ENCODE measurements at regions not wholly inside any gene's neighbourhood (a gene's known extent, or its start where the extent isn't known, plus 50 kb on each side); places are given as distances from the start of the nearest gene placed in this dataset.

DNA sequence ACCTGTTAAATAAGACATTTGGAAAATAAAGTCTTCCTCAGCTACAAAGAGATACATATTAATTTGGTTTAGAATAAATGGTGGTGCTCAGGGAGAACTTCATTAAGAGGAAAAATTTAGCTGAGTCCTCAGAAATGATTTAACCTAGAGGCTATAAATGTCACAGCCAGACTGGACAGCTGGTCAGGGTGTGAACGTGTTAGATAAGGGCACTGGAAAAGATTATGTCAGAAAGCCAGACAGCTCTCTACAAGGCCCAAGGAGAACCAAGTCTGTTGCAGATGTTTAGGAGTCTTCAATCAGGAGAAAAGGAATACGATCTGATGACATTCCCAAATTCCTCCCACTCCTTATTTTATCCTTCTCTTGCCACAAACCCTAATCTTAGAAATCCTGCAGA, 265.2 kb downstream of the MAT2B start:
- H3K9ac ChIP-seq (ENCODE audit: low read depth in 1 of 2, low read length in 2 of 2) = no peak overlapping the region
- peaks cover 0 to 5% (median 0%) of the 10 kb centered on the region in 4 donors for H3K27me3 ChIP-seq (ENCODE audit: control insufficient read depth in 4 of 4, insufficient read depth in 4 of 4, low read length in 3 of 4)
- H3K4me1 ChIP-seq (ENCODE audit: control insufficient read depth in 4 of 4, insufficient read depth in 4 of 4, low read length in 3 of 4) = no peaks in the 10 kb centered on the region
- no peak overlapping the region for H3K4me3 ChIP-seq (ENCODE audit: low read depth in 1 of 3, low read length in 3 of 3)
- no peak for DNase-seq (ENCODE audit: low spot score)
- TF ChIP-seq RXRA (IDR thresholded peaks at IDR 0.05) (no peak), FOXA2 (IDR thresholded peaks at IDR 0.05) (no peak), RAD21 (IDR thresholded peaks at IDR 0.05) (no peak), YY1 (IDR thresholded peaks at IDR 0.05) (no peak), HNF4G (IDR thresholded peaks at IDR 0.05) (no peak), SP1 (IDR thresholded peaks at IDR 0.05) (no peak)
- TF ChIP-seq, protein P1, sequence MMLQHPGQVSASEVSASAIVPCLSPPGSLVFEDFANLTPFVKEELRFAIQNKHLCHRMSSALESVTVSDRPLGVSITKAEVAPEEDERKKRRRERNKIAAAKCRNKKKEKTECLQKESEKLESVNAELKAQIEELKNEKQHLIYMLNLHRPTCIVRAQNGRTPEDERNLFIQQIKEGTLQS (IDR thresholded peaks at IDR 0.05) = no peak
- TF ChIP-seq, protein P2, sequence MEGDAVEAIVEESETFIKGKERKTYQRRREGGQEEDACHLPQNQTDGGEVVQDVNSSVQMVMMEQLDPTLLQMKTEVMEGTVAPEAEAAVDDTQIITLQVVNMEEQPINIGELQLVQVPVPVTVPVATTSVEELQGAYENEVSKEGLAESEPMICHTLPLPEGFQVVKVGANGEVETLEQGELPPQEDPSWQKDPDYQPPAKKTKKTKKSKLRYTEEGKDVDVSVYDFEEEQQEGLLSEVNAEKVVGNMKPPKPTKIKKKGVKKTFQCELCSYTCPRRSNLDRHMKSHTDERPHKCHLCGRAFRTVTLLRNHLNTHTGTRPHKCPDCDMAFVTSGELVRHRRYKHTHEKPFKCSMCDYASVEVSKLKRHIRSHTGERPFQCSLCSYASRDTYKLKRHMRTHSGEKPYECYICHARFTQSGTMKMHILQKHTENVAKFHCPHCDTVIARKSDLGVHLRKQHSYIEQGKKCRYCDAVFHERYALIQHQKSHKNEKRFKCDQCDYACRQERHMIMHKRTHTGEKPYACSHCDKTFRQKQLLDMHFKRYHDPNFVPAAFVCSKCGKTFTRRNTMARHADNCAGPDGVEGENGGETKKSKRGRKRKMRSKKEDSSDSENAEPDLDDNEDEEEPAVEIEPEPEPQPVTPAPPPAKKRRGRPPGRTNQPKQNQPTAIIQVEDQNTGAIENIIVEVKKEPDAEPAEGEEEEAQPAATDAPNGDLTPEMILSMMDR (IDR thresholded peaks at IDR 0.05; ENCODE audit: low read depth, low read length, missing input control) = no peak
- TF ChIP-seq, protein P3, sequence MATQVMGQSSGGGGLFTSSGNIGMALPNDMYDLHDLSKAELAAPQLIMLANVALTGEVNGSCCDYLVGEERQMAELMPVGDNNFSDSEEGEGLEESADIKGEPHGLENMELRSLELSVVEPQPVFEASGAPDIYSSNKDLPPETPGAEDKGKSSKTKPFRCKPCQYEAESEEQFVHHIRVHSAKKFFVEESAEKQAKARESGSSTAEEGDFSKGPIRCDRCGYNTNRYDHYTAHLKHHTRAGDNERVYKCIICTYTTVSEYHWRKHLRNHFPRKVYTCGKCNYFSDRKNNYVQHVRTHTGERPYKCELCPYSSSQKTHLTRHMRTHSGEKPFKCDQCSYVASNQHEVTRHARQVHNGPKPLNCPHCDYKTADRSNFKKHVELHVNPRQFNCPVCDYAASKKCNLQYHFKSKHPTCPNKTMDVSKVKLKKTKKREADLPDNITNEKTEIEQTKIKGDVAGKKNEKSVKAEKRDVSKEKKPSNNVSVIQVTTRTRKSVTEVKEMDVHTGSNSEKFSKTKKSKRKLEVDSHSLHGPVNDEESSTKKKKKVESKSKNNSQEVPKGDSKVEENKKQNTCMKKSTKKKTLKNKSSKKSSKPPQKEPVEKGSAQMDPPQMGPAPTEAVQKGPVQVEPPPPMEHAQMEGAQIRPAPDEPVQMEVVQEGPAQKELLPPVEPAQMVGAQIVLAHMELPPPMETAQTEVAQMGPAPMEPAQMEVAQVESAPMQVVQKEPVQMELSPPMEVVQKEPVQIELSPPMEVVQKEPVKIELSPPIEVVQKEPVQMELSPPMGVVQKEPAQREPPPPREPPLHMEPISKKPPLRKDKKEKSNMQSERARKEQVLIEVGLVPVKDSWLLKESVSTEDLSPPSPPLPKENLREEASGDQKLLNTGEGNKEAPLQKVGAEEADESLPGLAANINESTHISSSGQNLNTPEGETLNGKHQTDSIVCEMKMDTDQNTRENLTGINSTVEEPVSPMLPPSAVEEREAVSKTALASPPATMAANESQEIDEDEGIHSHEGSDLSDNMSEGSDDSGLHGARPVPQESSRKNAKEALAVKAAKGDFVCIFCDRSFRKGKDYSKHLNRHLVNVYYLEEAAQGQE (IDR thresholded peaks at IDR 0.05) = no peak
- TF ChIP-seq, protein P4, sequence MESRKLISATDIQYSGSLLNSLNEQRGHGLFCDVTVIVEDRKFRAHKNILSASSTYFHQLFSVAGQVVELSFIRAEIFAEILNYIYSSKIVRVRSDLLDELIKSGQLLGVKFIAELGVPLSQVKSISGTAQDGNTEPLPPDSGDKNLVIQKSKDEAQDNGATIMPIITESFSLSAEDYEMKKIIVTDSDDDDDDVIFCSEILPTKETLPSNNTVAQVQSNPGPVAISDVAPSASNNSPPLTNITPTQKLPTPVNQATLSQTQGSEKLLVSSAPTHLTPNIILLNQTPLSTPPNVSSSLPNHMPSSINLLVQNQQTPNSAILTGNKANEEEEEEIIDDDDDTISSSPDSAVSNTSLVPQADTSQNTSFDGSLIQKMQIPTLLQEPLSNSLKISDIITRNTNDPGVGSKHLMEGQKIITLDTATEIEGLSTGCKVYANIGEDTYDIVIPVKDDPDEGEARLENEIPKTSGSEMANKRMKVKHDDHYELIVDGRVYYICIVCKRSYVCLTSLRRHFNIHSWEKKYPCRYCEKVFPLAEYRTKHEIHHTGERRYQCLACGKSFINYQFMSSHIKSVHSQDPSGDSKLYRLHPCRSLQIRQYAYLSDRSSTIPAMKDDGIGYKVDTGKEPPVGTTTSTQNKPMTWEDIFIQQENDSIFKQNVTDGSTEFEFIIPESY (IDR thresholded peaks at IDR 0.05) = no peak
- WGBS = 36% methylated on average over 2 of the region's 2 CpGs
- H3K9me3 ChIP-seq (ENCODE audit: control insufficient read depth in 4 of 4, low read length in 3 of 4) = no peaks in the 10 kb centered on the region
- H3K27ac ChIP-seq (ENCODE audit: low read depth in 1 of 2, low read length in 2 of 2) = no peak overlapping the region
- no peaks in the 10 kb centered on the region for H3K36me3 ChIP-seq (ENCODE audit: control insufficient read depth in 4 of 4, insufficient read depth in 3 of 4, low read depth in 1 of 4, low read length in 3 of 4)

DNA sequence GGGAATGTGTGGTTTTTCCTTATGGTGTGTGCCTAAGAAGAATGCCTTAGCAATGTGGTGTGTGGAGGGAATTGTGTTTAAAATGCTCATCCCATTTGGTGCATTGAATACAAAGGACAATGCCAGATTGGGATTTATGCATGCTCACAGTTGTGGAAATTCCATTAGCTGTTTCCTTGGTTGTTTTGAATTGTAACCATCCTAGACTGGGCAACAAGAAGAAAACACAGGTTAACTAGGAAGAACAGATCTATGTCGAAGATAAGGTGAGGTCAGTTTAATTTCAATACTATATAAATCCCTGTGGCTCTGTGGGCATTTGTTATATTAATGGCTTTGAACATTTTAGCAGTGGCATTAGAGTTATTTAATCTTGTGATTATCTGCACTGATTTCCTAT, 266.8 kb downstream of the MAT2B start:
- no peak for DNase-seq (ENCODE audit: low spot score)
- Histone ChIP-seq H3K9ac (ENCODE audit: low read depth in 1 of 2, low read length in 2 of 2) (no peak overlapping the region), H3K4me1 (ENCODE audit: control insufficient read depth in 4 of 4, insufficient read depth in 4 of 4, low read length in 3 of 4) (no peaks in the 10 kb centered on the region), H3K9me3 (ENCODE audit: control insufficient read depth in 4 of 4, low read length in 3 of 4) (no peaks in the 10 kb centered on the region), H3K36me3 (ENCODE audit: control insufficient read depth in 4 of 4, insufficient read depth in 3 of 4, low read depth in 1 of 4, low read length in 3 of 4) (no peaks in the 10 kb centered on the region), H3K4me3 (ENCODE audit: low read depth in 1 of 3, low read length in 3 of 3) (no peak overlapping the region), H3K27me3 (ENCODE audit: control insufficient read depth in 4 of 4, insufficient read depth in 4 of 4, low read length in 3 of 4) (peaks cover 0 to 5% (median 0%) of the 10 kb centered on the region in 4 donors), H3K27ac (ENCODE audit: low read depth in 1 of 2, low read length in 2 of 2) (no peak overlapping the region)
- TF ChIP-seq NR2F2 (IDR thresholded peaks at IDR 0.05) = no peak
- no peak for TF ChIP-seq RAD21 (IDR thresholded peaks at IDR 0.05)
- TF ChIP-seq GABPA (IDR thresholded peaks at IDR 0.05 in 1 of 2, conservative IDR thresholded peaks at IDR 0.05 in 1 of 2) = no peak
- no peak for TF ChIP-seq YY1 (IDR thresholded peaks at IDR 0.05)
- TF ChIP-seq RXRA (IDR thresholded peaks at IDR 0.05) = no peak
- TF ChIP-seq FOXA1 (IDR thresholded peaks at IDR 0.05) = no peak
- TF ChIP-seq, protein P2 (IDR thresholded peaks at IDR 0.05; ENCODE audit: low read depth, low read length, missing input control) = no peak
- TF ChIP-seq, protein P3 (IDR thresholded peaks at IDR 0.05) = no peak
- TF ChIP-seq HNF4G (IDR thresholded peaks at IDR 0.05) = no peak
- TF ChIP-seq FOXA2 (IDR thresholded peaks at IDR 0.05) = no peak
- 64% methylated on average over 1 of the region's 1 CpG for whole genome bisulfite sequencing

All from liver (tissue), 8 donors.